BLaER1 (cell line): ENCODE measurements at regions not wholly inside any gene's neighbourhood (a gene's known extent, or its start where the extent isn't known, plus 50 kb on each side); places are given as distances from the start of the nearest gene placed in this dataset.
A peak's percentile ranks its signal among the peaks of the same experiment; 100 is the strongest.
"Not testable (repeated sequence)": the region's sequence is repeated elsewhere in the genome, so short reads cannot be mapped to it uniquely, and the experiment has no call there.

ENCODE experiments used
- H3K27ac ChIP-seq: shearing (Covaris generic); formaldehyde crosslinking; 2 replicates; pipeline ENCODE4 v1.8.1; 2022
- H3K27me3 ChIP-seq: shearing (Covaris generic); formaldehyde crosslinking; 2 replicates; pipeline ENCODE4 v1.8.1; 2022
- H3K36me3 ChIP-seq: shearing (Covaris generic); formaldehyde crosslinking; 2 replicates; pipeline ENCODE4 v1.8.1; 2022
- H3K4me1 ChIP-seq: shearing (Covaris generic); formaldehyde crosslinking; 2 replicates; pipeline ENCODE4 v1.8.1; 2022
- H3K4me2 ChIP-seq: shearing (Covaris generic); formaldehyde crosslinking; 2 replicates; pipeline ENCODE4 v1.8.1; 2022
- H3K4me3 ChIP-seq: shearing (Covaris generic); formaldehyde crosslinking; 2 replicates; pipeline ENCODE4 v1.8.1; 2022
- H3K9ac ChIP-seq: shearing (Covaris generic); formaldehyde crosslinking; 2 replicates; pipeline ENCODE4 v1.8.1; 2022
- H3K9me3 ChIP-seq: shearing (Covaris generic); formaldehyde crosslinking; 2 replicates; pipeline ENCODE4 v1.8.1; 2022
- H4K20me1 ChIP-seq: shearing (Covaris generic); formaldehyde crosslinking; 2 replicates; pipeline ENCODE4 v1.8.1; 2022
- Cebpa-rat ChIP-seq: shearing (Covaris generic); IDR thresholded peaks from 2 replicates; pipeline ENCODE4 v1.8.1; 2022

DNA sequence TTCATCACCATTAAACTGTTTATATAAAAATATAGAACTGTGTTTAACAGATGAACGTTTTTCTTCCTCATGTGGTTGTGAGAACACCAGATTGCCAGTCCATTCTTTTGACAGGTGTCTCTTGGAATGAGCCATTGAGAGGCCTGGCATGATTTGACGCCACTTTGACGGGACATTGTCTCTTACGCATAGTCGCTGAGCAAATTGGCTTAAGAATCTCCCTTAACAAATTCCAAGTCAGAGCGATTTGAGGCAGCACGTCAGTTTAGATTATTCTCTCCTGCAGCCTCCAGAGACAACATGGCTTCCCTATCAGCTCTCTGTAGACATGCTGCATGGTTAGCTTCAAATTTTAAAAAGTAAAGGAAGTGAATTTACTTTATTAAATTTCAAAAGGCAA lies 510.7 kb upstream of the ACO1 start:
- H3K9ac ChIP-seq, result no peak overlapping the region
- H3K4me2 ChIP-seq, result no peak overlapping the region
- no peaks in the 10 kb centered on the region for H3K27me3 ChIP-seq
- no peak overlapping the region for H3K4me3 ChIP-seq
- TF ChIP-seq Cebpa-rat, result no peak
- no peaks in the 10 kb centered on the region for H3K36me3 ChIP-seq
- H3K27ac ChIP-seq, result no peak overlapping the region
- no peaks in the 10 kb centered on the region for H3K9me3 ChIP-seq
- H4K20me1 ChIP-seq, result no peaks in the 10 kb centered on the region
- H3K4me1 ChIP-seq, result no peaks in the 10 kb centered on the region

- Histone ChIP-seq H3K27ac (no peak overlapping the region), H3K9ac (no peak overlapping the region), H3K4me3 (no peak overlapping the region), H4K20me1 (no peaks in the 10 kb centered on the region), H3K4me1 (no peaks in the 10 kb centered on the region), H3K36me3 (no peaks in the 10 kb centered on the region), H3K27me3 (no peaks in the 10 kb centered on the region), H3K9me3 (no peaks in the 10 kb centered on the region; the same call in 1 of the 2 replicates), H3K4me2 (no peak overlapping the region)
- no peak for TF ChIP-seq Cebpa-rat
These were observed 490.4 kb upstream of the ACO1 start for GRCh38 chr9:31894008-31894407.

GRCh38 chr9:31908158-31908890 lies 476.1 kb upstream of the ACO1 start:
- Histone ChIP-seq H3K36me3 (no peaks in the 10 kb centered on the region), H3K27me3 (no peaks in the 10 kb centered on the region), H3K4me2 (peak overlapping the region; percentile 57), H3K4me1 (peaks cover 16% of the 10 kb centered on the region), H3K27ac (peak overlapping the region; percentile 48), H3K4me3 (no peak overlapping the region), H4K20me1 (no peaks in the 10 kb centered on the region), H3K9me3 (peaks cover 3% of the 10 kb centered on the region; the same call in 1 of the 2 replicates), H3K9ac (peak overlapping the region; percentile 11; the same call in 1 of the 2 replicates)
- TF ChIP-seq Cebpa-rat, result no peak

- peaks cover 3% of the 10 kb centered on the region; the same call in 1 of the 2 replicates for H3K9me3 ChIP-seq
- no peaks in the 10 kb centered on the region for H3K36me3 ChIP-seq
- no peak overlapping the region for H3K4me3 ChIP-seq
- peaks cover 16% of the 10 kb centered on the region for H3K4me1 ChIP-seq
- no peaks in the 10 kb centered on the region for H4K20me1 ChIP-seq
- peak overlapping the region; percentile 48 for H3K27ac ChIP-seq
- no peaks in the 10 kb centered on the region for H3K27me3 ChIP-seq
- peak overlapping the region; percentile 57 for H3K4me2 ChIP-seq
- H3K9ac ChIP-seq, result peak overlapping the region; percentile 11; the same call in 1 of the 2 replicates
- no peak for TF ChIP-seq Cebpa-rat
These were observed 475.5 kb upstream of the ACO1 start for GRCh38 chr9:31908891-31909480.

DNA sequence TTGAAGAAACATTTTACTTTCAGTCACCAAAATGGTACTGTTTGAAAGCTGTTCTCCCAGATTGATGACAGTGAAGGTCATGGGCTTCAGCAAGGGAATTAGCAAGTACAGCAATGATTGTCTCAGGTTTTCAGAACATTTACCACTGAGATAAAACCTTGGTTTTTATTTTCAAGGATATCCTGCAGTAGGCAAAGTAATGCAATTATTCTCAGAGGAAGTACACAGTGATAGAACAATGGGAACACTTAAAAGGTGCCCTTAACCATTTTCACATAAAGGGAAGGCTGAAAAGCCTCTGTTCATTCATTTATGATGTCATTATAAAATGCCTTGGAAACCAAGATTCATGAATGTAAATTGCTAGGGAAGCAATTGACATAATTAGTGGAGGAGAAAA lies 471.8 kb upstream of the ACO1 start:
- Histone ChIP-seq H3K36me3 (no peaks in the 10 kb centered on the region), H3K27ac (no peak overlapping the region), H4K20me1 (no peaks in the 10 kb centered on the region), H3K4me1 (peaks cover 16% of the 10 kb centered on the region), H3K9ac (no peak overlapping the region), H3K27me3 (no peaks in the 10 kb centered on the region), H3K4me2 (no peak overlapping the region), H3K4me3 (no peak overlapping the region), H3K9me3 (no peaks in the 10 kb centered on the region)
- TF ChIP-seq Cebpa-rat, result no peak

GRCh38 chr9:31916591-31917241 lies 467.7 kb upstream of the ACO1 start:
- H3K4me1 ChIP-seq, result no peaks in the 10 kb centered on the region
- no peaks in the 10 kb centered on the region for H3K27me3 ChIP-seq
- H3K9ac ChIP-seq, result no peak overlapping the region
- TF ChIP-seq Cebpa-rat, result no peak
- H4K20me1 ChIP-seq, result no peaks in the 10 kb centered on the region
- no peaks in the 10 kb centered on the region for H3K36me3 ChIP-seq
- H3K27ac ChIP-seq, result no peak overlapping the region
- no peak overlapping the region for H3K4me2 ChIP-seq
- 0 out of 2 replicates have a peak, but pooled peaks cover 4% of the 10 kb centered on the region for H3K9me3 ChIP-seq
- no peak overlapping the region for H3K4me3 ChIP-seq

GRCh38 chr9:31937737-31938136 lies 446.7 kb upstream of the ACO1 start:
- not testable (repeated sequence) for H3K4me2 ChIP-seq, H3K4me1 ChIP-seq, H3K4me3 ChIP-seq, H3K9me3 ChIP-seq, H3K27me3 ChIP-seq, H4K20me1 ChIP-seq, H3K36me3 ChIP-seq, H3K27ac ChIP-seq, H3K9ac ChIP-seq

DNA sequence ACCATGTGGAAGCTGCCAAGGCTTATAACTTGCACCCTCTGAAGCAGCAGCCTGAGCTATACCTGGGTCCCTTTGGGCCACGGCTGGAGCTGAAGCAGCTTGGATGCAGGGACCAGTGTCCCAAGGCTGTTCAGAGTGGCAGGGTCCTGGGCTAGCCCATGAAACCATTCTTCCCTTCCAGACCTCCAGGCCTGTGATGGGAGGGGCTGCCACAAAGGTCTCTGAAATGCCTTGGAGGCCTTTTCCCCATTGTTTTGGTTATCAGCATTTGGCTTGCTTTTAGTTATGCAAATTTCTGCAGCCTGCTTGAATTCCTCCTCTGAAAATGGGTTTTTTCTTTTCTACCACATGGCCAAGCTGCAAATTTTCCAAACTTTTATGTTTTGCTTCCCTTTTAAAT lies 433.7 kb upstream of the ACO1 start:
- no peaks in the 10 kb centered on the region for H3K27me3 ChIP-seq
- H3K9ac ChIP-seq, result no peak overlapping the region
- H3K4me3 ChIP-seq, result no peak overlapping the region
- H3K4me1 ChIP-seq, result no peaks in the 10 kb centered on the region
- TF ChIP-seq Cebpa-rat, result no peak
- H4K20me1 ChIP-seq, result no peaks in the 10 kb centered on the region
- no peak overlapping the region for H3K27ac ChIP-seq
- no peak overlapping the region for H3K4me2 ChIP-seq
- H3K9me3 ChIP-seq, result peaks cover 6% of the 10 kb centered on the region
- no peaks in the 10 kb centered on the region for H3K36me3 ChIP-seq

DNA sequence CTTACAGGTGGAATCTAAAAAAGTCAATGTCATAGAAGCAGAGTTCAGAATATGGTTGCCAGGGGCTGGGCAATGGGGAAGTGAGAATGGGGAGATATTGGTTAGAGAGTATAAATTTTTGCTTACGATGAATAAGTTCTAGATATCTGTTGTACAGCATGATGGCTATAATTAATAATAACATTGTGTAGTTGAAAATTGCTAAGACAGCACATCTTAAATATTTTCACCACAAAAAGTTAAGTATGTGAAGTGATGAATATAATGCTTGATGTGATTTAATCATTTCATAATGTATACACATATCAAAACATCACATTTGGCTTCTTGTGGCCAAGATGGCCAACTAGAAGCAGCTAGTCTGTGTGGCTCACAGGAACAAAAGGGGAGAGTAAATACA lies 425.9 kb upstream of the ACO1 start:
- H3K9me3 ChIP-seq, result peaks cover 19% of the 10 kb centered on the region
- H3K27ac ChIP-seq, result no peak overlapping the region
- no peaks in the 10 kb centered on the region for H3K4me1 ChIP-seq
- no peak overlapping the region for H3K4me2 ChIP-seq
- H3K9ac ChIP-seq, result no peak overlapping the region
- no peaks in the 10 kb centered on the region for H4K20me1 ChIP-seq
- no peaks in the 10 kb centered on the region for H3K27me3 ChIP-seq
- no peaks in the 10 kb centered on the region for H3K36me3 ChIP-seq
- no peak for TF ChIP-seq Cebpa-rat
- no peak overlapping the region for H3K4me3 ChIP-seq

DNA sequence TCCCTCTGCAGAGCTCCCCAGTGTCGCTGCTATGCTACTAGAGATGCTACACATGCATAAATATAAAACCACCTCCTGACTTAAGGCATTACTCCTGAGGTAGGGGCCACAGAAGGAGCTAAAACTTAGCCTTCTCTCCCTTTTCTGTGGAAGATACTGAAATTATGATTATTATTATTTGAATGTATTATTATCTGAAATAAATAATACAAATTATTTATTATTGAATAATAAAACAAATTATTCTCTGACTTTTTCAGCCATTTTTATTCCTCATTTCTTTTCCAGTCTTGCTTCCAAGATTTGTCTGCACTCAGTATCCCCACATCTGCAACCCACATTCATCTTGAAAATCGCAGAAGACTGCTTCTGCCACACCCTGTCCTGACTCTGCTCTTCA lies 414.9 kb upstream of the ACO1 start:
- no peaks in the 10 kb centered on the region for H4K20me1 ChIP-seq
- H3K9ac ChIP-seq, result no peak overlapping the region
- H3K27me3 ChIP-seq, result no peaks in the 10 kb centered on the region
- no peak for TF ChIP-seq Cebpa-rat
- no peak overlapping the region for H3K4me2 ChIP-seq
- H3K4me3 ChIP-seq, result no peak overlapping the region
- H3K4me1 ChIP-seq, result no peaks in the 10 kb centered on the region
- no peaks in the 10 kb centered on the region for H3K9me3 ChIP-seq
- no peak overlapping the region for H3K27ac ChIP-seq
- H3K36me3 ChIP-seq, result no peaks in the 10 kb centered on the region
